ENCODE measurements at regions not wholly inside any gene's neighbourhood (a gene's known extent, or its start where the extent isn't known, plus 50 kb on each side); places are given as distances from the start of the nearest gene placed in this dataset.

DNA sequence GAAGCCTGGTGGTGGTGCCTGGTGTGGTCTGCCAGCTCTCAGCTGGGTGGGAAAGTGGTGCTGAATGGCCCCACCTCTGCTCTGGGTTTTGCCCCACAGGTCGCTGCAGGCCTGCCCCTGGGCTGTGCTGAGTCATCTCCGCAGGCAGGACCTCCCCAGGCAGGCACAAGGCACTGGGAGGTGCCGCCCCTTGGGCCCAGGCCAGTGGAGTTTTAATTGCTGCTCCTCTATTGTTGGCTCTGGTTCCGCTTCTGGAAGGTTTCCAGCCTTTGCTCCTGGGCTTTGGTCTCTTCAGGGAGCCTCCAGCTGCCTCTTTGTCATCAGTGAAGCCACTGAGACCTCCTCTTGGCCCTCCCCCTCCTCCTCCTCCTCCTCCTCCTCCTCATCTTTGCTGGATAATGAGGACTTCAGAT, 180.3 kb upstream of the GRB10 start:
- Mint-ChIP-seq H3K27ac (ENCODE audit: low read depth, unreplicated experiment) (peak overlapping the region; percentile 55), H3K4me3 (ENCODE audit: unreplicated experiment) (peak overlapping the region; percentile 51), H3K9me3 (ENCODE audit: unreplicated experiment) (no peaks in the 10 kb centered on the region), H3K4me1 (ENCODE audit: insufficient read depth, unreplicated experiment) (peaks cover 18% of the 10 kb centered on the region), H3K27me3 (ENCODE audit: insufficient read depth, unreplicated experiment) (no peaks in the 10 kb centered on the region), H3K36me3 (ENCODE audit: insufficient read depth, unreplicated experiment) (no peaks in the 10 kb centered on the region)
- BruUV-seq (replicated peaks) = no TSS peak
- intact Hi-C loops (cut with micrococcal nuclease) = loop anchor here (5.0 kb wide), 1 partner anchor 171 kb away; no protein-coding TSS in a partner anchor
- ChIA-PET POLR2A (interaction anchor here (0.6 kb wide), 1 partner anchor 135 kb away, joined by 3 read pairs; no protein-coding TSS in a partner anchor), CTCF (interaction anchor here (0.9 to 1.2 kb wide), 2 partner anchors 10 to 31 kb away, joined by 3 read pairs; no protein-coding TSS in a partner anchor)
- DNase-seq (ENCODE audit: unreplicated experiment) = peak; percentile 97
- no peak for TF ChIP-seq CTCF (IDR thresholded peaks at IDR 0.05; ENCODE audit: unreplicated experiment)

- Mint-ChIP-seq H3K4me3 (ENCODE audit: unreplicated experiment) (peak overlapping the region; percentile 51), H3K4me1 (ENCODE audit: insufficient read depth, unreplicated experiment) (peaks cover 18% of the 10 kb centered on the region), H3K36me3 (ENCODE audit: insufficient read depth, unreplicated experiment) (no peaks in the 10 kb centered on the region), H3K27me3 (ENCODE audit: insufficient read depth, unreplicated experiment) (no peaks in the 10 kb centered on the region), H3K27ac (ENCODE audit: low read depth, unreplicated experiment) (peak overlapping the region; percentile 55), H3K9me3 (ENCODE audit: unreplicated experiment) (no peaks in the 10 kb centered on the region)
- POLR2A ChIA-PET = interaction anchor here (0.6 kb wide), 1 partner anchor 135 kb away, joined by 3 read pairs; no protein-coding TSS in a partner anchor
- TF ChIP-seq CTCF (IDR thresholded peaks at IDR 0.05; ENCODE audit: unreplicated experiment) = no peak
- CTCF ChIA-PET = interaction anchor here (0.9 to 1.0 kb wide), 2 partner anchors 30 to 350 kb away, joined by 3 read pairs; no protein-coding TSS in a partner anchor
- peak; percentile 71 for DNase-seq (ENCODE audit: unreplicated experiment)
- BruUV-seq (replicated peaks) = no TSS peak
- intact Hi-C loops (cut with micrococcal nuclease) = loop anchor here (5.0 kb wide), 1 partner anchor 170 kb away; no protein-coding TSS in a partner anchor
Measured at GRCh38 chr7:50962281-50962883, 179.7 kb upstream of the GRB10 start.

- BruUV-seq (replicated peaks) = no TSS peak
- H3K4me1 Mint-ChIP-seq (ENCODE audit: insufficient read depth, unreplicated experiment) = peaks cover 21% of the 10 kb centered on the region
- CTCF ChIA-PET = interaction anchor here (1.3 kb wide), 1 partner anchor 69 kb away, joined by 3 read pairs; no protein-coding TSS in a partner anchor
- DNase-seq (ENCODE audit: unreplicated experiment) = no peak
- H3K27ac Mint-ChIP-seq (ENCODE audit: low read depth, unreplicated experiment) = no peak overlapping the region
- POLR2A ChIA-PET = no interaction called here
- no peak overlapping the region for H3K4me3 Mint-ChIP-seq (ENCODE audit: unreplicated experiment)
- no peaks in the 10 kb centered on the region for H3K36me3 Mint-ChIP-seq (ENCODE audit: insufficient read depth, unreplicated experiment)
- H3K9me3 Mint-ChIP-seq (ENCODE audit: unreplicated experiment) = no peaks in the 10 kb centered on the region
- H3K27me3 Mint-ChIP-seq (ENCODE audit: insufficient read depth, unreplicated experiment) = no peaks in the 10 kb centered on the region
- no peak for TF ChIP-seq CTCF (IDR thresholded peaks at IDR 0.05; ENCODE audit: unreplicated experiment)
- intact Hi-C loops (cut with micrococcal nuclease) = loop anchor here (5.0 kb wide), 1 partner anchor 168 kb away; no protein-coding TSS in a partner anchor
Measured at GRCh38 chr7:50960621-50961310, 178.1 kb upstream of the GRB10 start.

DNA sequence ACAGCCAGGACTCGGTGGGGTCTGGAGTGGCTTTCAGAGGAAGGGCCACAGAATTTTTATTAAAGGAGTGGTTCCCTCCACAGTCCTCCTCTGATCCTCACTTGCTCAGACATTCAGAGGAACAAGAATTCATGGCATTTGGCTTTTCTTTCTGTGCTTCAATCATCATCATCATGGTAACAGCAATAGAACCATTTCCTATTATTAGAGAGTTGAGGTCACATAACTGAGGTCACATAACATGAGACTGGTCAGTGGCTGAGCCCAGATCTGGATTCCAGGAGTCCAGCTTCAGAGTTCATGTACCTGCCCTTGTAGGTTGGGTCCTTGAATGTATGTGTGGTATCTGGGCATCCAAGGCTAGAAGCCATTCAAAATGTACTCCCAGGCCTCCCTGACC, 177.3 kb upstream of the GRB10 start:
- ChIA-PET CTCF (interaction anchor here (1.3 kb wide), 1 partner anchor 70 kb away, joined by 3 read pairs; no protein-coding TSS in a partner anchor), POLR2A (no interaction called here)
- Mint-ChIP-seq H3K4me3 (ENCODE audit: unreplicated experiment) (no peak overlapping the region), H3K36me3 (ENCODE audit: insufficient read depth, unreplicated experiment) (no peaks in the 10 kb centered on the region), H3K9me3 (ENCODE audit: unreplicated experiment) (no peaks in the 10 kb centered on the region), H3K27me3 (ENCODE audit: insufficient read depth, unreplicated experiment) (no peaks in the 10 kb centered on the region), H3K27ac (ENCODE audit: low read depth, unreplicated experiment) (no peak overlapping the region), H3K4me1 (ENCODE audit: insufficient read depth, unreplicated experiment) (peaks cover 22% of the 10 kb centered on the region)
- no peak for TF ChIP-seq CTCF (IDR thresholded peaks at IDR 0.05; ENCODE audit: unreplicated experiment)
- intact Hi-C loops (cut with micrococcal nuclease) = loop anchor here (5.0 kb wide), 1 partner anchor 168 kb away; no protein-coding TSS in a partner anchor
- no TSS peak for BruUV-seq (replicated peaks)
- DNase-seq (ENCODE audit: unreplicated experiment) = no peak
